SJSA1 (cell line): ENCODE measurements at regions not wholly inside any gene's neighbourhood (a gene's known extent, or its start where the extent isn't known, plus 50 kb on each side); places are given as distances from the start of the nearest gene placed in this dataset.

Experiments
- DNase-seq, 2 experiments: peaks; one replicate each; pipeline ENCODE4 v3.0.0-alpha.2; 2015 to 2020; ENCODE audit warnings: low spot score in 2 of 2, low read depth in 1 of 2
- H3K27ac ChIP-seq: fragments of 250-450 bp; sonication (Bioruptor Pico); 2 replicates; pipeline ENCODE4 v1.5.1; 2020; ENCODE audit warnings: mild to moderate bottlenecking, moderate library complexity
- H3K27me3 ChIP-seq: fragments of 250-450 bp; sonication (Bioruptor Pico); replicated peaks from 2 replicates; pipeline ENCODE4 v1.5.1; 2020; ENCODE audit warnings: mild to moderate bottlenecking, moderate library complexity
- H3K36me3 ChIP-seq: fragments of 250-450 bp; sonication (Bioruptor Pico); 2 replicates; pipeline ENCODE4 v1.5.1; 2020; ENCODE audit warnings: mild to moderate bottlenecking
- H3K4me1 ChIP-seq: fragments of 250-450 bp; sonication (Bioruptor Pico); replicated peaks from 2 replicates; pipeline ENCODE4 v1.6.1; 2021; ENCODE audit warnings: mild to moderate bottlenecking
- H3K4me3 ChIP-seq: fragments of 250-450 bp; sonication (Bioruptor Pico); 2 replicates; pipeline ENCODE4 v1.5.1; 2020; ENCODE audit warnings: mild to moderate bottlenecking
- H3K9me3 ChIP-seq: fragments of 250-450 bp; sonication (Bioruptor Pico); replicated peaks from 2 replicates; pipeline ENCODE4 v1.5.1; 2020; ENCODE audit warnings: mild to moderate bottlenecking

DNA sequence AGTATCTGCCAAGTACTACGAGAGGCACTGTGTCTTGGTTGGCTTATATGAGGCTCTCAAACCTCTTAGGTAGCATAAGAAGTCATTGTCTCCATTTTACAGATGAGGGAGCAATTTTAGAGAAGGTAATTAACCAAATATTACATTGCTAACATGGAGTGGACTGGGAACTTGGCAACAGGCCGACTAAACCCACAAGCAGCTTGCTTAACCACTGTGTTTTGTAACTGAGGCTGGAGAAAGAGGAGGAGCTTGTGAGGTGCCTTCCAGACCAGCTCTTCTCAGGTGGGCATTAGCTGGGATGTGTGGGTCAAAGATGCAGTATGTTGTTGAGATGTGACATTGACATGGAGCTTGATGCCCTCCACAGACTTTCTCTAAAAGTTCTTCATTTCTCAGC lies 835.6 kb upstream of the RBFOX1 start:
- no peaks in the 10 kb centered on the region for H3K9me3 ChIP-seq
- no peaks in the 10 kb centered on the region for H3K36me3 ChIP-seq
- no peak overlapping the region for H3K27ac ChIP-seq
- no peaks in the 10 kb centered on the region for H3K4me1 ChIP-seq
- no peak overlapping the region for H3K4me3 ChIP-seq
- no peaks in the 10 kb centered on the region for H3K27me3 ChIP-seq
- no peak for DNase-seq

DNA sequence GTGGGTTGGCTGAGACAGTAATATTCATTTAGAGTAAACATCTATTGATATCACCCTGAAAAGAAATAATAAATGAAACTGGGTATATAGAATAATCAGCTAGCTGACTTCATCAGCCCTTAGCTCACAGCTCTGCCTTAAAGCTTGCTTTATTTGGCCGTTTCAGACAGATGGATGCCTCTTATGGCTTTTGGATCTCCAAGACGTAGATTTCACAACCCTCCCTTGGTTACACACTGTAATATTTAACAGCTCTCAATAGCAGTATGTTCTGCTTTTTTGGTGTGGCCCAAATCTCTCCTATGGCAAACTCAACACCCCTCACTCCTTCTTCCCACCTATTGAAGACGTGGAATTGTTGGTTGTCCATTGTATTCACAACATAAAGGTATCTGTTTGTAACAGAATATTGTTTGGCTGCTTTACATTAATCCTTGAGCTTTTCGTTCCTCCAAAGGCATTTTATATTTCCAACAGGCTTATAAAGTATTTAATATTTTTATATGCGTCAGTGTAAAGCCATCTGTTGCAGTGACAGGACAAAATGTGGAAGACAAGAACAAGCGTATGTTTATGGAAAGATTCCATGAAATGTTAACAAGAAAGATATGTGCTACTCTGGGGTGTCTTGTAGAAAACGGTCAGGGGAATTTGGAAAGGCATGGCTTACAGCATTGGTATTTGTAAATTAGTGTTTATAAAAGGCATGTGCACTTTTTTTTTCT lies 837.0 kb upstream of the RBFOX1 start:
- Histone ChIP-seq H3K4me1 (no peaks in the 10 kb centered on the region), H3K27me3 (no peaks in the 10 kb centered on the region), H3K9me3 (no peaks in the 10 kb centered on the region), H3K4me3 (no peak overlapping the region), H3K36me3 (no peaks in the 10 kb centered on the region), H3K27ac (no peak overlapping the region)
- no peak for DNase-seq

DNA sequence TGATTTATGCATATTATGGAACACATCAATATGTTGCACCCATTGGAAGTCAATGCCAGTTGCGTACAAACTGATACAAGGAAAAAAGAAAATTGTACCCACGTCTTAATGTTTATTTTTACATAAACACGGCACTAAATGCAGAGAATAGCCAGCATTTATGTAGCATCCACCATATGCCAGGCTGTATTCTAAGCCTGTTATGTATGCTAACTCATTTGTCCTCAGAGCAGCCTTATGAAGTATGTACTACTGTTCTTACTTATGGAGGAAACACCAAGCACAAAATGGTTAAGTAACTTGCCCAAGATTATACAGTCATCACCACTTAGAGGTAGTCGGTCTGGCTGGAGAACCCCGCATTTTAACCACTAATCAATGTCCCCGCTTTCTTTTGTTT lies 837.9 kb upstream of the RBFOX1 start:
- Histone ChIP-seq H3K9me3 (no peaks in the 10 kb centered on the region), H3K4me1 (no peaks in the 10 kb centered on the region), H3K27ac (no peak overlapping the region), H3K36me3 (no peaks in the 10 kb centered on the region), H3K27me3 (no peaks in the 10 kb centered on the region), H3K4me3 (no peak overlapping the region)
- no peak for DNase-seq

DNA sequence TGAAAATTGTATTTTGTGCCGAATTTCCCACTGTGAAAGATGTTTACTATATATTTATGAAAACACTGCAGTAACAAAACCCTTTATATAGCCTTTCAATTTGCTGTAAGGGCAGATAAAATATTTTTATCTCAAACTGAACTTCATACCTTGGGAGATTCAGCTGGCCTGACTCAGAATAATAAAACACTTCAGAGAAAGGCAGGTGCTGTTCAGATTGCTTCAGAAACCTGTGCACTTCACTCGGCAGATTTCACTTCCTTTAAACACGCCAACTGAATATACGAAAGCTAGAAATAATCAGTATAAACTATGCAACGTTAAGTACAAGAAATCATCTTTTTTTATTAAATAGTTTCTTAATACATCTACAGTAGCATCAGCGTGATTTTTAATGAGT lies 839.1 kb upstream of the RBFOX1 start:
- no peak for DNase-seq
- Histone ChIP-seq H3K36me3 (no peaks in the 10 kb centered on the region), H3K27me3 (no peaks in the 10 kb centered on the region), H3K4me3 (no peak overlapping the region), H3K27ac (no peak overlapping the region), H3K9me3 (no peaks in the 10 kb centered on the region), H3K4me1 (no peaks in the 10 kb centered on the region)

DNA sequence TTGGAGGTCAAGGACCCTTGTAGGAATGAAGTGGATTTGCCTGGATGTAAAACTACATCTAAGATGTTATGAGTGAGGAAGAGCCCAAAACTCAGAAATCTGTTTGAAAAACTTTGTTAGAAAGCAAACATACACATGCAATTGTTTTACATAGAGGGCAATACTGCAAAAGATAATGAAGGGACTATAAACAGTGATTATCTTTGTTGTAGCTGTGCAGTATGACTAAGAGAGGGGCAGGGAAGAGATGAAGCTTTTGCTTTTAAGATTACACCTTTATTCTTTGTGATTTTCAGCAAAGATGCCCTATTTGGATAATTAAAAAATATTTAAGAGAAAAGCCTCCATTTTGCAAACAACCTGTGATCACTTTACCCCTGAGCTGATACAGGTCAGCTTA lies 839.9 kb upstream of the RBFOX1 start:
- no peaks in the 10 kb centered on the region for H3K36me3 ChIP-seq
- no peaks in the 10 kb centered on the region for H3K9me3 ChIP-seq

DNA sequence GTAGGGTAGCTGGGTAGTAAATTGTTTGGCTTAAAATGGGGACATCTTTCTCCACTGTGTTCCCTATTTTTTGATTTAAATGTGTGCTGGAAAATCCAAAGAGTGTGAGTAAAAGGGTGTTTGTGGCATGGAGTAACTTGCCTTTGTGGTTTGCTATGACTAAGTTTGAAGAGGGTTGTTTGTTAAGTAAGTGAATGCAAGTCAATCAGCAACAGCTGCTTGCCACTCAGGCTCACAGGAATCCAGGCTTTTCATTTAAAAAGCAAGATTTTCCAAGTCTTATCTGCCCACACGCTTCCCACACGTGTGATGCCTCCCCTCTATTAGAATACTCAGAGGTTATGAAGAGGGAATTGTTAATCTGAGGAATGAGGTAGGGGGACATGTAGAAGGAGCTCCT lies 847.7 kb upstream of the RBFOX1 start:
- H3K27me3 ChIP-seq = no peaks in the 10 kb centered on the region
- H3K36me3 ChIP-seq = no peaks in the 10 kb centered on the region
- H3K4me3 ChIP-seq = no peak overlapping the region
- H3K9me3 ChIP-seq = no peaks in the 10 kb centered on the region
- H3K4me1 ChIP-seq = no peaks in the 10 kb centered on the region
- no peak overlapping the region for H3K27ac ChIP-seq
- DNase-seq = no peak

More for the DNA sequence above, 839.9 kb upstream of the RBFOX1 start:
- no peak for DNase-seq
- Histone ChIP-seq H3K27ac (no peak overlapping the region), H3K4me1 (no peaks in the 10 kb centered on the region), H3K27me3 (no peaks in the 10 kb centered on the region), H3K4me3 (no peak overlapping the region)

DNA sequence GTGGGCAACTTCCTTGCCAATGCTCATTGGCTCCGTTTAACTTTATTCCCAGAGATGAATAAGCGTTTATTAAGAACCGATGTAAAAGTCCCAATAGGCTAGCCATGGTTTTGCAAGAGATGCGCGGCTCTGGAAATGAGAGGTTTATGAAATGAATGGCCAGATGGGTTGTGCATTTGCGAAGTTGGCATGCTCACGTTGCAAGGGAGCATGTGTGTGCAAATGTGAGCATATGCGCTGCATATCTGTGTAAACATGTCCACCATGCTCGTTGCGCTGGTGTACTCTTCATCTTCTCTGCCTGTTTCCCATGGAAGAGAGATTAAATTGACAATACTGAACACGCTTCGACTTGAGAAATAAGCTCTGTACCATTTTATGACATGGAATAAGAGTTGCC lies 848.6 kb upstream of the RBFOX1 start:
- Histone ChIP-seq H3K27me3 (no peaks in the 10 kb centered on the region), H3K4me3 (no peak overlapping the region)

DNA sequence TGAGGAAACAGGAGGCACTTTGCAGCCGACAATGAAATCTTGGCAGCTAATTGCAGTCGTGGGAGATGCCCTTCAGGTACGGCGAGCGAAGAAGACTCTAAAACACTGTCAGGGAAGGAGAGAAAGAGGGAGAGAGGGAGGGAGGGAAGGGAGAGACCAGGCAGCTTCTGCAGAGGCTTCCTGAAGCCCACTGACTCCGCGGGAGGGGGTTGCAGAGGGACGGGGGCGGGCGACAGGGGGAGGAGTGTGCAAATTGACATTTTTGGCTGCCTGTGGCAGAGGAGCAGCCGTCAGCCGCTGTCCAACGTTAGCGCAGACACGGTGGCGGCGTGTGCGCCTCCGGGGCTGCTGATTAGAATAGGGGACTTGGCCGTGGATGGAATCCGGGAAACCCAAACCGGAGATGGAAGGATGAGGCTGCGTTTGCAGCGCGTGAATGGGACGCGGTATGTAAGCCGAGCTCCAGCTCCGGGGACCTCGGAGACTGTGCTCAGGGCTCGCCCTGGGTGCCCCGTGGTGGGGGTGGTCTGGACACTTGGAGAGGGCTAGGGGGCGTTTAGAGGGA lies 849.1 kb upstream of the RBFOX1 start:
- H3K4me1 ChIP-seq = no peaks in the 10 kb centered on the region
- H3K36me3 ChIP-seq = no peaks in the 10 kb centered on the region
- H3K9me3 ChIP-seq = no peaks in the 10 kb centered on the region
- no peak overlapping the region for H3K27ac ChIP-seq
- H3K27me3 ChIP-seq = no peaks in the 10 kb centered on the region
- H3K4me3 ChIP-seq = no peak overlapping the region
- DNase-seq = no peak

More for the DNA sequence above, 848.6 kb upstream of the RBFOX1 start:
- H3K9me3 ChIP-seq = no peaks in the 10 kb centered on the region
- no peak for DNase-seq
- no peaks in the 10 kb centered on the region for H3K4me1 ChIP-seq
- H3K36me3 ChIP-seq = no peaks in the 10 kb centered on the region
- H3K27ac ChIP-seq = no peak overlapping the region

DNA sequence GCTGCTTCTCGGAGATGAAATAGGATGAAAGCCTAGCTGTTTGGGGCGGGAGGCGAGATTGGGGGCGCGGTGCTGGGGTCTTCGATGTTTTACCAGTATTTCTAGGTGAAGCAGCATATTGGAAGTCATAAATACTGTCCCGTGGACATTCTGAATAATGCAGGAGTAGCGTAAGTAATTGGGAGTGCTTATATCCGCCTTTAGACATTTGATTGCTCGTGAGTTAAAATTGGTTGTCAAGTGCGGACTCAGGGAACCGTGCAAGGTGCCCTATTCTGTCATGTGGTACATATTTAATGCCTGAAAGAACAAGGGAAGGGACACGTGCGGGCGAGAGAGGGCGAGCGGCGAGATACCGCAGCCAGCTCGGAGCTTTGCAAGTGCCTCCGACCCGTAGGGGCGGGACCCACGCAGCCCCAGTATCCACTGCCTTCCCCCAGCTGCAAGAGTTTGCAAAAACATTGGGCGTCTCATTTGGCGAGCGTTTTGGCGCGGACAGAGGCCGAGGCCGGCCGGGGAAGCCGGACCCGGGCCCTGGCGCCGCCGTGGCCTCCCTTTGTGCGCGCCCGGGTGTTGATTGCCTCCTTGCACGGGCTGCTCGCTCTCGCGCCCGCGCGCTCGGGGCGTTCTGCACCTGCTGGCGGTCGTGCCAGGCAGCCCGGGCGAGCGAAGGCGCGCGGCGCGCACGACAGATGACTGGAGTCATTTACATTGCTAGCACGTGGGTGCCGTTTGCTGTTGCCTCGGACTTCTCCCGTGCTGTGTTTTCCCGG lies 849.8 kb upstream of the RBFOX1 start:
- no peaks in the 10 kb centered on the region for H3K9me3 ChIP-seq
- no peak overlapping the region for H3K4me3 ChIP-seq
- DNase-seq = no peak
- no peaks in the 10 kb centered on the region for H3K27me3 ChIP-seq
- no peaks in the 10 kb centered on the region for H3K36me3 ChIP-seq
- no peak overlapping the region for H3K27ac ChIP-seq
- H3K4me1 ChIP-seq = no peaks in the 10 kb centered on the region

DNA sequence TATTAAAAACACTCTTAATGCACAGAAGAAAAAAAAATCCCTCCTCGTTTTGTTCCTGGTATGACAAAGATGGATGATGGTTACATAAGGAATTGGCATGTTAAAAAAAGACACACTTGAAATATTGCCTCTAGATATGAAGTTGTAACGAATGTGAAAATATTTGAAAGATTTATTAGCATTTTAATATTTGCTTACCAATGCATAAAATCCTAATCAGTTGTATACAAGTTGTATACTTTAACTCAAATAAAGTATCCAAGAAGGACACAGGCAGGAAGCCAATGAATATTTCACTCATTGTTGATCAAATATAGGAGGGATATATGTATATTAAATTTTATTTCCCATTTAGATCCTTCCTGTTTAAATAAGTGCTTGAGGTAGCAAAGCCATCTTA lies 850.8 kb upstream of the RBFOX1 start:
- H3K9me3 ChIP-seq = 0 out of 2 replicates have a peak, but pooled peaks cover under 1% of the 10 kb centered on the region
- H3K4me3 ChIP-seq = no peak overlapping the region
- no peaks in the 10 kb centered on the region for H3K4me1 ChIP-seq
- no peak for DNase-seq
- H3K36me3 ChIP-seq = no peaks in the 10 kb centered on the region
- no peak overlapping the region for H3K27ac ChIP-seq
- no peaks in the 10 kb centered on the region for H3K27me3 ChIP-seq

DNA sequence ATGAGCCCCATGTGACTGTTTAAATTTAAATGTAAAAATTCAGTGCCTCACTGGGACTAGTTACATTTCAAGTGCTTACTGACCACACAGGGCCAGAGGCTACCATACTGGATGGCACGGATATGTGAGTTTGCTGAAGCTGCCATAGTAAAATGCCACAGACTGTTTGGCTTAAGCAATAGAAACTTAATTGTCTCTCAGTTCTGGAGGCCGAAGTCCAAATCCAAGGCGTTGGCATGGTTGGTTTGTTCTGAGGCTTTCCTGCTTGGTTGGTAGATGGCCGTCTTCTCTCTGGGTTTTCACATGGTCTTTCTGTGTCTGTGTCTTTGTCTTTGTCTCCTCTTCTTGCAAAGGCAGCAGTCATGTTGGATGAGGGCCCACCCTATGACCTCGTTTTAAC lies 878.9 kb upstream of the RBFOX1 start:
- DNase-seq = no peak

DNA sequence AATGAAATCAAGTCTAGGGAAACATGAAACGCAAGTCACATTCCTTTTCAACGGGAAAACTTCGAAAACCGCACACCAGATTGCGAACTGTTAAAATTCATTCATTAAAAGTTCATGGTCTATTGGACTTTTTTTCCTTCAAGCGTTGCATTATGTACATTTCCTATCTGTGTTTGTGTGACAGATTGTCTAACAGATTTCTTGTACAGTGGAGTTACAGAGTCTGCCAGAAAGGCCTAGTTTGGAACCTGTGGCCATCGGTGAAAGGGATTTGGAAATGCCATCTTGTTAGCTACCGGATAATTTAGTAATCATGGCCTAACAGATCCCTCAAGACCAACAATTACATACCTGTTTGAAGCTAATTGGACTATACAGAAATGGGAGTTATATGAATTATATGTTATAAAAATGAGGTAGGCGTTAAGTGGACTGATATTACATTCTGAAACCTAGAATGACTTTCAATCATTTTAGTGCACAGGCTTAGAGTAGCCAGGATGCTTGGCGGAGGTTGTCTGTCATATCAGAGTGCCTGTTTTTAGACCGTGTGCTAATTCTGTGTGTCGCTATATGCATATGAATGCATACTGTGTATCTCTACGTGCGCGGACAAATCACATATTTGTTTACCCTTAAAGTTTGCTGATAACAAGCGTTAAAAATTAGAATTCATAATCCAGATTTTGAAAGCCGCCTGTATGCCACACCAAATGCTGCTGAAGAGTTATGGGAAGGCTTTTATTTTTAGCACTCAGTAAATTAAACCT lies 885.4 kb upstream of the RBFOX1 start:
- Histone ChIP-seq H3K27me3 (no peaks in the 10 kb centered on the region), H3K27ac (no peak overlapping the region), H3K36me3 (no peaks in the 10 kb centered on the region), H3K4me3 (no peak overlapping the region), H3K9me3 (no peaks in the 10 kb centered on the region; the same call in none of the 2 replicates), H3K4me1 (no peaks in the 10 kb centered on the region)
- no peak for DNase-seq

More for the DNA sequence above, 878.9 kb upstream of the RBFOX1 start:
- H3K4me1 ChIP-seq = no peaks in the 10 kb centered on the region
- H3K4me3 ChIP-seq = no peak overlapping the region
- no peaks in the 10 kb centered on the region for H3K36me3 ChIP-seq
- H3K9me3 ChIP-seq = no peaks in the 10 kb centered on the region
- no peak overlapping the region for H3K27ac ChIP-seq
- no peaks in the 10 kb centered on the region for H3K27me3 ChIP-seq

DNA sequence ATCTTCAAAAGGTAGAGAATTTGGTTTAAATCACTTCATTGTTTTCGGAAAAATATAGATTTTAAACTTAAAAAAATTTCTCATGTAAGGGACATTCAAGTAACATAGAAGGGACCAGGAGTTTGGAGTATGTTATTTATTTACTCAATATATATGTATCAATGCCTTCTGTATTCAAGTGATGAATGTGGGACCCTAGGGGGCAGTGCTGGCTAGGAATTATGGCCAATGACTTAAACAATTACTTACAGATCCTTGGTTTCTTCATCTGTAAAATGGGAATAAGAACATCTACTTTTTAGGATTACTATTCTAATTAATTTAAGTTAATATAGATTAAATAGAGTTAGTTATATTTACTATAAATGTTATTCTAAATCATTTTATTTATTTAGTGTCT lies 886.3 kb upstream of the RBFOX1 start:
- no peaks in the 10 kb centered on the region for H3K27me3 ChIP-seq
- H3K27ac ChIP-seq = no peak overlapping the region
- H3K9me3 ChIP-seq = no peaks in the 10 kb centered on the region; the same call in none of the 2 replicates
- no peak overlapping the region for H3K4me3 ChIP-seq
- no peak for DNase-seq
- no peaks in the 10 kb centered on the region for H3K4me1 ChIP-seq
- H3K36me3 ChIP-seq = no peaks in the 10 kb centered on the region

DNA sequence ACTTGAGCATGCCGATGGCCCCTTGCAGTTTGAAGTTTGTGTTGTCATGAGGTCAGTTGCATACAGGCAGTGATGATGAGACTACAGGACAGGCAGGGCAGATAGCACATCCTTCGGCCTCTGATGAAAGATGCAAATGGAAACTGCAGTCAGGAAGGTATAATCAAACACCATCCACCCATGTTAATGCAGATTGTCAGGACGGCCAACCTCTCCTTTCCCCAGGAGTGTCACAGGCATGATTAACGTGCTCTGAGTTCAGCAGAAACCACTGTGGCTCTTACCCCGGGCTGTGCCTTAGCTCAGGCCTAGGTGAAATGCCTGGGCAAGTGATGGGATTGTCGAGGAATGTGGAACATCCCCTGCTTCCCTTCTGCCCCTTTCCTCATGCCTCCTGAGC lies 893.5 kb upstream of the RBFOX1 start:
- Histone ChIP-seq H3K4me3 (no peak overlapping the region), H3K27me3 (no peaks in the 10 kb centered on the region), H3K4me1 (no peaks in the 10 kb centered on the region), H3K27ac (no peak overlapping the region), H3K36me3 (no peaks in the 10 kb centered on the region), H3K9me3 (no peaks in the 10 kb centered on the region; the same call in 1 of the 2 replicates)
- no peak for DNase-seq
